ENCODE measurements at regions not wholly inside any gene's neighbourhood (a gene's known extent, or its start where the extent isn't known, plus 50 kb on each side); places are given as distances from the start of the nearest gene placed in this dataset.

- no peak for TF ChIP-seq MLX (CRISPR knock-in tag; conservative IDR thresholded peaks at IDR 0.05)
- TF ChIP-seq PTRF (tag; IDR thresholded peaks at IDR 0.05): no peak
- TF ChIP-seq HIVEP1 (CRISPR knock-in tag; IDR thresholded peaks at IDR 0.05): no peak
- TF ChIP-seq THRAP3 (IDR thresholded peaks at IDR 0.05; ENCODE audit: borderline replicate concordance): no peak
- TF ChIP-seq GTF2F1 (IDR thresholded peaks at IDR 0.05; ENCODE audit: low read depth, low read length): no peak
Observed at GRCh38 chr2:198289811-198290210, 485.4 kb downstream of the PLCL1 start (continued).

- WGBS (ENCODE audit: insufficient coverage, low coverage, missing lambda C conversion rate): 0% methylated on average over 2 of the region's 2 CpGs
- POLR2A ChIA-PET: no interaction called here
- H3K27ac ChIP-seq (ENCODE audit: extremely low read depth, low read depth, low read length): no peak overlapping the region
Observed at GRCh38 chr2:198287706-198288105, 483.3 kb downstream of the PLCL1 start.

More at GRCh38 chr2:198287706-198288105, 483.3 kb downstream of the PLCL1 start:
- Histone ChIP-seq H3K4me1 (replicated peaks in 1 of 2; ENCODE audit: control insufficient read depth in 2 of 2, insufficient read depth in 2 of 2, low read length in 2 of 2) (no peaks in the 10 kb centered on the region; a peak in 1 of 5 replicates), H3K79me2 (ENCODE audit: control insufficient read depth, insufficient read depth, low read length) (no peaks in the 10 kb centered on the region), H3K27me3 (ENCODE audit: control insufficient read depth in 2 of 2, insufficient read depth in 2 of 2, low read length in 2 of 2) (peaks cover 0 to 12% of the 10 kb centered on the region in 2 experiments; a peak in 3 of 5 replicates), H2AFZ (ENCODE audit: low read depth, low read length) (no peak overlapping the region), H3K9me3 (replicated peaks; ENCODE audit: control insufficient read depth, insufficient read depth, low read depth, low read length) (no peaks in the 10 kb centered on the region), H3K4me2 (ENCODE audit: insufficient read depth, low read length) (no peak overlapping the region), H3K9me1 (ENCODE audit: control insufficient read depth, insufficient read depth, low read length) (no peaks in the 10 kb centered on the region), H3K36me3 (ENCODE audit: control insufficient read depth, insufficient read depth, low read length) (no peaks in the 10 kb centered on the region), H4K20me1 (replicated peaks; ENCODE audit: control insufficient read depth, insufficient read depth, low read length) (no peaks in the 10 kb centered on the region), H3K9ac (ENCODE audit: insufficient read depth in 1 of 2, low read depth in 2 of 2, low read length in 2 of 2) (no peak overlapping the region), H3K4me3 (no peak overlapping the region)
- DNase-seq (ENCODE audit: extremely low read depth in 1 of 4, low spot score in 3 of 4) (no peak), ATAC-seq (no peak), FAIRE-seq (no peak)
- no TSS peak for BruUV-seq (replicated peaks)
- intact Hi-C loops (cut with micrococcal nuclease): no loop called here
- in situ Hi-C loops (cut with MboI): no loop called here
- TF ChIP-seq ZNF175 (CRISPR knock-in tag; IDR thresholded peaks at IDR 0.05; ENCODE audit: low read depth): no peak
- no peak for TF ChIP-seq TEAD1 (CRISPR knock-in tag; IDR thresholded peaks at IDR 0.05)
- no peak for TF ChIP-seq IRF2 (CRISPR knock-in tag; IDR thresholded peaks at IDR 0.05)
- no peak for TF ChIP-seq SAP30 (IDR thresholded peaks at IDR 0.05; ENCODE audit: borderline replicate concordance, insufficient read depth, low read depth, low read length, poor library complexity, severe bottlenecking)
- no peak for TF ChIP-seq RAD51 (IDR thresholded peaks at IDR 0.05; ENCODE audit: borderline replicate concordance, low read depth)
- no peak for TF ChIP-seq ADNP (tag; IDR thresholded peaks at IDR 0.05)
- CTCF ChIA-PET (ENCODE audit: low intra/inter-chr PET ratio): no interaction called here
